BLaER1 (cell line): ENCODE measurements at regions not wholly inside any gene's neighbourhood (a gene's known extent, or its start where the extent isn't known, plus 50 kb on each side); places are given as distances from the start of the nearest gene placed in this dataset.
A peak's percentile ranks its signal among the peaks of the same experiment; 100 is the strongest.

Source experiments
- H3K27ac ChIP-seq: shearing (Covaris generic); formaldehyde crosslinking; 2 replicates; pipeline ENCODE4 v1.8.1; 2022
- H3K27me3 ChIP-seq: shearing (Covaris generic); formaldehyde crosslinking; 2 replicates; pipeline ENCODE4 v1.8.1; 2022
- H3K36me3 ChIP-seq: shearing (Covaris generic); formaldehyde crosslinking; 2 replicates; pipeline ENCODE4 v1.8.1; 2022
- H3K4me1 ChIP-seq: shearing (Covaris generic); formaldehyde crosslinking; 2 replicates; pipeline ENCODE4 v1.8.1; 2022
- H3K4me2 ChIP-seq: shearing (Covaris generic); formaldehyde crosslinking; 2 replicates; pipeline ENCODE4 v1.8.1; 2022
- H3K4me3 ChIP-seq: shearing (Covaris generic); formaldehyde crosslinking; 2 replicates; pipeline ENCODE4 v1.8.1; 2022
- H3K9ac ChIP-seq: shearing (Covaris generic); formaldehyde crosslinking; 2 replicates; pipeline ENCODE4 v1.8.1; 2022
- H3K9me3 ChIP-seq: shearing (Covaris generic); formaldehyde crosslinking; 2 replicates; pipeline ENCODE4 v1.8.1; 2022
- H4K20me1 ChIP-seq: shearing (Covaris generic); formaldehyde crosslinking; 2 replicates; pipeline ENCODE4 v1.8.1; 2022
- Cebpa-rat ChIP-seq: shearing (Covaris generic); IDR thresholded peaks from 2 replicates; pipeline ENCODE4 v1.8.1; 2022

GRCh38 chr5:118728191-118728590, 260.2 kb downstream of the DTWD2 start:
- Histone ChIP-seq H3K9ac (no peak overlapping the region), H3K36me3 (no peaks in the 10 kb centered on the region), H3K4me2 (no peak overlapping the region), H3K27me3 (no peaks in the 10 kb centered on the region), H3K4me3 (no peak overlapping the region), H4K20me1 (no peaks in the 10 kb centered on the region), H3K9me3 (no peaks in the 10 kb centered on the region), H3K4me1 (peaks cover 6% of the 10 kb centered on the region), H3K27ac (no peak overlapping the region)
- TF ChIP-seq Cebpa-rat, result no peak

- H3K27ac ChIP-seq, result no peak overlapping the region
- no peak overlapping the region for H3K4me2 ChIP-seq
- no peaks in the 10 kb centered on the region for H3K27me3 ChIP-seq
- H3K9ac ChIP-seq, result no peak overlapping the region
- H4K20me1 ChIP-seq, result no peaks in the 10 kb centered on the region
- no peak overlapping the region for H3K4me3 ChIP-seq
- H3K4me1 ChIP-seq, result peaks cover 19% of the 10 kb centered on the region
- no peak for TF ChIP-seq Cebpa-rat
- no peaks in the 10 kb centered on the region for H3K36me3 ChIP-seq
- no peaks in the 10 kb centered on the region for H3K9me3 ChIP-seq
These were observed 261.5 kb downstream of the DTWD2 start for GRCh38 chr5:118726891-118727290.

GRCh38 chr5:118723021-118723338, 265.4 kb downstream of the DTWD2 start:
- H3K27me3 ChIP-seq, result no peaks in the 10 kb centered on the region
- no peak overlapping the region for H3K9ac ChIP-seq
- H3K36me3 ChIP-seq, result no peaks in the 10 kb centered on the region
- no peaks in the 10 kb centered on the region for H3K9me3 ChIP-seq
- TF ChIP-seq Cebpa-rat, result no peak
- peaks cover 20% of the 10 kb centered on the region for H3K4me1 ChIP-seq
- H3K27ac ChIP-seq, result no peak overlapping the region
- no peaks in the 10 kb centered on the region for H4K20me1 ChIP-seq
- H3K4me3 ChIP-seq, result no peak overlapping the region
- H3K4me2 ChIP-seq, result peak overlapping the region; percentile 50

GRCh38 chr5:118722122-118723020, 266.0 kb downstream of the DTWD2 start:
- TF ChIP-seq Cebpa-rat, result no peak
- Histone ChIP-seq H3K4me2 (peak overlapping the region; percentile 50), H3K9ac (no peak overlapping the region), H3K4me1 (peaks cover 20% of the 10 kb centered on the region), H3K36me3 (no peaks in the 10 kb centered on the region), H3K27me3 (no peaks in the 10 kb centered on the region), H3K9me3 (no peaks in the 10 kb centered on the region), H4K20me1 (no peaks in the 10 kb centered on the region), H3K27ac (no peak overlapping the region; the same call in 1 of the 2 replicates), H3K4me3 (no peak overlapping the region)

GRCh38 chr5:118711727-118712126, 276.6 kb downstream of the DTWD2 start:
- Histone ChIP-seq H3K36me3 (no peaks in the 10 kb centered on the region), H3K4me2 (no peak overlapping the region), H3K9me3 (peaks cover 19% of the 10 kb centered on the region), H3K27ac (no peak overlapping the region), H3K27me3 (no peaks in the 10 kb centered on the region), H3K4me3 (no peak overlapping the region), H3K9ac (no peak overlapping the region), H3K4me1 (no peaks in the 10 kb centered on the region), H4K20me1 (no peaks in the 10 kb centered on the region)
- no peak for TF ChIP-seq Cebpa-rat

GRCh38 chr5:118705959-118706667, 282.2 kb downstream of the DTWD2 start:
- Histone ChIP-seq H3K9me3 (peaks cover 32% of the 10 kb centered on the region), H3K9ac (no peak overlapping the region), H3K4me3 (no peak overlapping the region), H3K4me1 (no peaks in the 10 kb centered on the region), H3K27me3 (no peaks in the 10 kb centered on the region), H3K36me3 (no peaks in the 10 kb centered on the region), H4K20me1 (no peaks in the 10 kb centered on the region), H3K27ac (no peak overlapping the region), H3K4me2 (no peak overlapping the region)
- TF ChIP-seq Cebpa-rat, result no peak

- no peak overlapping the region for H3K4me2 ChIP-seq
- H3K27me3 ChIP-seq, result no peaks in the 10 kb centered on the region
- no peaks in the 10 kb centered on the region for H3K36me3 ChIP-seq
- H3K27ac ChIP-seq, result no peak overlapping the region
- no peak overlapping the region for H3K4me3 ChIP-seq
- H3K9ac ChIP-seq, result no peak overlapping the region
- H3K9me3 ChIP-seq, result peaks cover 34% of the 10 kb centered on the region
- H4K20me1 ChIP-seq, result no peaks in the 10 kb centered on the region
- no peak for TF ChIP-seq Cebpa-rat
- H3K4me1 ChIP-seq, result peaks cover 6% of the 10 kb centered on the region; the same call in 1 of the 2 replicates
These were observed 285.1 kb downstream of the DTWD2 start for GRCh38 chr5:118703241-118703640.

GRCh38 chr5:118701791-118702190, 286.6 kb downstream of the DTWD2 start:
- H3K36me3 ChIP-seq, result no peaks in the 10 kb centered on the region
- no peak overlapping the region for H3K4me2 ChIP-seq
- peaks cover 34% of the 10 kb centered on the region for H3K9me3 ChIP-seq
- H3K9ac ChIP-seq, result no peak overlapping the region
- no peaks in the 10 kb centered on the region for H3K27me3 ChIP-seq
- H3K27ac ChIP-seq, result no peak overlapping the region
- H4K20me1 ChIP-seq, result no peaks in the 10 kb centered on the region
- no peak for TF ChIP-seq Cebpa-rat
- peaks cover 6% of the 10 kb centered on the region; the same call in 1 of the 2 replicates for H3K4me1 ChIP-seq
- no peak overlapping the region for H3K4me3 ChIP-seq

GRCh38 chr5:118700510-118700909, 287.8 kb downstream of the DTWD2 start:
- H3K27ac ChIP-seq, result no peak overlapping the region
- no peaks in the 10 kb centered on the region for H3K27me3 ChIP-seq
- no peaks in the 10 kb centered on the region for H4K20me1 ChIP-seq
- no peak overlapping the region for H3K9ac ChIP-seq
- H3K9me3 ChIP-seq, result peaks cover 34% of the 10 kb centered on the region
- H3K4me1 ChIP-seq, result peaks cover 6% of the 10 kb centered on the region; the same call in 1 of the 2 replicates
- H3K4me3 ChIP-seq, result no peak overlapping the region
- no peak for TF ChIP-seq Cebpa-rat
- no peak overlapping the region for H3K4me2 ChIP-seq
- H3K36me3 ChIP-seq, result no peaks in the 10 kb centered on the region

GRCh38 chr5:118698774-118699173, 289.6 kb downstream of the DTWD2 start:
- H3K36me3 ChIP-seq, result no peaks in the 10 kb centered on the region
- H3K4me3 ChIP-seq, result no peak overlapping the region
- no peaks in the 10 kb centered on the region for H3K27me3 ChIP-seq
- H3K27ac ChIP-seq, result no peak overlapping the region
- H3K9me3 ChIP-seq, result peaks cover 25% of the 10 kb centered on the region
- H3K4me2 ChIP-seq, result no peak overlapping the region
- H4K20me1 ChIP-seq, result no peaks in the 10 kb centered on the region
- no peak overlapping the region for H3K9ac ChIP-seq
- H3K4me1 ChIP-seq, result peaks cover 9% of the 10 kb centered on the region
- TF ChIP-seq Cebpa-rat, result no peak
